GM12892 (cell line): ENCODE measurements at regions not wholly inside any gene's neighbourhood (a gene's known extent, or its start where the extent isn't known, plus 50 kb on each side); places are given as distances from the start of the nearest gene placed in this dataset.

Experiments used
- POLR2A ChIP-seq: IDR thresholded peaks from 2 replicates; pipeline ENCODE4 v1.6.1; 2011; ENCODE audit warnings: low read depth, low read length, control low read depth
- POLR2AphosphoS5 ChIP-seq: IDR thresholded peaks from 2 replicates; pipeline ENCODE4 v1.6.1; 2011; ENCODE audit warnings: low read depth, low read length, control low read depth

DNA sequence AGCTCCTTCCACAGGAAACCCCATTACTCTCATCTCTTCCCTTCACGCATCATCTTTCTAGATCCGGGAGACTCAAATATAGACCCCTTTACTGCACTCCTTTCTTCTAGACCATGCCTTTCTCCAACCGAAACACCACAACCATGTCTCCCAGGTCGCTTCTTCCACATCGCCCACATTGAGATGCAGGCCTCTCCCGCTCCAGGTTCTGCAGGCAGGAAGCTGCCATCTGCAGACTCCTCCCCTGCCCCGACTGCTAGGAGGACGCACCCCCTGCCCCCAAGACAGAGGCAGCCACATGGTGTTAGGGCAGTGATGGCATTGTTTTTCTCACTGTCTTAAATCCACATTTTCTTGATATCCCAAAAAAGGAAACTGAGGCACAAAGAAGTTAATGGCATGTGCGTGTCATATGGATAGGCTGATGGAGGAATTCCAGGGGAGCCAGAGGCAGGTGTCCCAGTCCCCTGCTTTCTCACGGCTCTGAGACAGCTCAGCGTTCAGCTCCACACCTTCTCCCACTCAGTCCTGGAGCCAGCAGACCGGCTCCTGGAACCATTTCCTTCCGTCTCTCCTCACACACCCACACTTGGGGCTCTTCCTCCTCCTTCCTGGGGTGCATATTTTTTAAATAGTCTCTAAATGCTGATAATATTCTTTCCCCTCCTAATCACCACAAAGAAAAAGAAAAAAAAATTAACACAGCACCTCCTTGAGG, 438.4 kb downstream of the EIPR1 start:
- TF ChIP-seq POLR2A: no peak
- TF ChIP-seq POLR2AphosphoS5: no peak
